HEK293T (cell line): ENCODE measurements at regions not wholly inside any gene's neighbourhood (a gene's known extent, or its start where the extent isn't known, plus 50 kb on each side); places are given as distances from the start of the nearest gene placed in this dataset.

Experiments used
- ARNT ChIP-seq: fragments of 450-650 bp; IDR thresholded peaks from 2 replicates; pipeline ENCODE4 v1.6.1; 2017; ENCODE audit warnings: mild to moderate bottlenecking
- BHLHE40 ChIP-seq: fragments of 450-650 bp; IDR thresholded peaks from 2 replicates; pipeline ENCODE4 v1.6.1; 2016; ENCODE audit warnings: mild to moderate bottlenecking, moderate library complexity, borderline replicate concordance
- FOXM1 ChIP-seq: fragments of 450-650 bp; IDR thresholded peaks from 2 replicates; pipeline ENCODE4 v1.6.1; 2017; ENCODE audit warnings: mild to moderate bottlenecking, borderline replicate concordance
- PKNOX1 ChIP-seq: fragments of 450-650 bp; IDR thresholded peaks from 2 replicates; pipeline ENCODE4 v1.6.1; 2016
- SP1 ChIP-seq: fragments of 450-650 bp; IDR thresholded peaks from 2 replicates; pipeline ENCODE4 v1.6.1; 2017
- SUZ12 ChIP-seq: fragments of 450-650 bp; IDR thresholded peaks from 2 replicates; pipeline ENCODE4 v1.6.1; 2016; ENCODE audit warnings: mild to moderate bottlenecking
- TARDBP ChIP-seq: fragments of 450-650 bp; IDR thresholded peaks from 2 replicates; pipeline ENCODE4 v1.6.1; 2016

DNA sequence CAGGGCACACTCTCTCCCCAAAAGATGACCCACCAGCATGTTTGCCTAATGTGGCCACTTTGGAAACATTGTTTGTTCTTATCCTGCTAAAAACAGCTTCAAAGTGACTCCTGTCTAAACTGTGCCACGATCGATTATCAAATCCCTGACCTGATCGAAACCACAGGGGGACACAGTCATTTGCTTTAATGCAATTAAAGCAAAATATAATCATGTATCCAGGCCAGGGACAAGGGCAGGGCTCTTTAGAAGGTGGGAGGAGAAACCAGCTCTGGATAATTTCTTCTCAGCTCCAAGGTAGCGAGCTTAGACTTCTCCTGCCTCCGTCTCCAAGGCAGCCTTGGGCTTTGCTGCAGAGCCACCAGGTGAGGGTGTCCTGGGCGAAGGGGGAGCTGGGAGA is 95.0 kb upstream of the HAND1 start:
- no peak for TF ChIP-seq BHLHE40
- no peak for TF ChIP-seq ARNT
- TF ChIP-seq TARDBP = no peak
- no peak for TF ChIP-seq SP1
- no peak for TF ChIP-seq SUZ12
- TF ChIP-seq PKNOX1 = no peak
- TF ChIP-seq FOXM1 = no peak
